ENCODE measurements at regions not wholly inside any gene's neighbourhood (a gene's known extent, or its start where the extent isn't known, plus 50 kb on each side); places are given as distances from the start of the nearest gene placed in this dataset.
"Not testable (repeated sequence)": the region's sequence is repeated elsewhere in the genome, so short reads cannot be mapped to it uniquely, and the experiment has no call there.

DNA sequence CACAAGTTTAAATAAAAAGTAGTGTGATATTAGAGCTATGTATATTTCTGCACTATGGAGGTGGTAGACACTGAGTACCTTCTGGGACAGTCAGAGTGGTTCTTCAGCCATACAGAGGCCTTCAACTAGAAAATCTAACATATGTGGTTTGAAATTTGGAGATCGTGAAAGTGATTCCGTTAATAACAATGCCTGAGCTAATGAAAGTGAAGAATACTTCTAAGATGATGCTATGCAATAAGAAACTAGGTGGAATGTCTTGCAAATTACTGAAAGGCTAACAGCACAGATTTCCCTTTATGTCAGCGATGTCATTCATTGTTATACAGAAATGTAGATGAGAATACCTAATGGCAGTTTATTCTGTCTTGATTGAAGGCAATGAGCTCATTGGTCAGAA, 1984.7 kb upstream of the RAG2 start:
- DNase-seq (ENCODE audit: low read depth, low spot score): no peak

DNA sequence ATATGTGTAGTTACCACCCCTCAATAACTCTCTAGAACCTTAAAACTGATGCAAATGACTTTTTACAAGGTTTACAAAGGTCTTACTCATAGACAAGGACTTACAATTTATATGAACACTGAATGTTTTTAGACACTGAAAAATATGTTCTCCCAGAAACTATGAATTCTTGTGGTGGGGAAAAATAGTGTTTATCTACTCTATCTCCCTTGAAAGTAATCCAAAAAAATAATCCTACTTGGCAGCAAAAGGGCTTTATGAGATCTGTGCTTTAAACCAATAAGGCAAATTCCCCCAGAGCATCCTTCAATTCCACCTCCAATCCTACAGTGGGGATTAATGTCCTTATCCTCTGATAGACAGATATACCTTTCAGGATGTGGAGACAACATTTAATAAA, 1984.1 kb upstream of the RAG2 start:
- no peak for DNase-seq (ENCODE audit: low read depth, low spot score)

DNA sequence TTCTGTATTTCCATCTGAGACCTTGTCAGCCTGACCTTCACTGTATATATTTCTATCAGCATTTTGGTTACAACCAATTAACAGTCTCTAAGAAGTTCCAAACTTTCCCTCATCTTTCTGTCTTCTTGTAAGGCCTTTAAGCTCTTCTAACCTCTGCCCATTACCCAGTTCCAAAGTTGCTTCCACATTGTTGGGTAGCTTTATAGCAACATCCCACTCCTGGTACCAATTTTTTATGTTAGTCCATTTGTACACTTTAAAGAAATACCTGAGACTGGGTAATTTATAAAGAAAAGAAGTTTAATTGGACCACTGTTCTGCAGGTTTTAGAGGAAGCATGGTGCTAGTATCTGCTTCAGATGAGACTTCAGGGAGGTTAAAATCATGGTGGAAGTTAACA, 1979.7 kb upstream of the RAG2 start:
- DNase-seq (ENCODE audit: low read depth, low spot score): no peak

GRCh38 chr11:38562562-38562961, 1964.5 kb upstream of the RAG2 start:
- no peak for DNase-seq (ENCODE audit: low read depth, low spot score)

DNA sequence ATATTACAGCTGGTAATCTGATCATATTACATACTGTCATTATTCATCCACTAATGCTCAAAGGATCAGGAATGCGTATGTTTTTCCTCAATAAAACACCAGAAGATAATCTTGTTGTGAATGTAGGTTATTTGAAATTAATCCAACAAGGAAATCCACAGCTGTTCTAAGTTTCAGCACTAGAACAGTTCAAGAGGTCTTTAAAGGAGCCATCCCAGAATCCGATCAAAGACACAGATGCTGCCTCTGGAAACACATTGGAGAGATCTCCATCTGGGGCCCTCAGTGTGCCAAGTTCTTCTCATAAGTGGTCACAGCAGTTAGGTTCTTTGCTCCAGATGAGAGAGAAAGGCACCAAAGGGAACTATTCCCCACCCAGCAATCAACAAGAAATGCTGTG, 1955.1 kb upstream of the RAG2 start:
- no peak for DNase-seq (ENCODE audit: low read depth, low spot score)

- no peak for DNase-seq (ENCODE audit: low read depth, low spot score)
These were observed 1949.4 kb upstream of the RAG2 start for GRCh38 chr11:38547462-38547861.

GRCh38 chr11:38543986-38544385, 1946.0 kb upstream of the RAG2 start:
- no peak for DNase-seq (ENCODE audit: low read depth, low spot score)

DNA sequence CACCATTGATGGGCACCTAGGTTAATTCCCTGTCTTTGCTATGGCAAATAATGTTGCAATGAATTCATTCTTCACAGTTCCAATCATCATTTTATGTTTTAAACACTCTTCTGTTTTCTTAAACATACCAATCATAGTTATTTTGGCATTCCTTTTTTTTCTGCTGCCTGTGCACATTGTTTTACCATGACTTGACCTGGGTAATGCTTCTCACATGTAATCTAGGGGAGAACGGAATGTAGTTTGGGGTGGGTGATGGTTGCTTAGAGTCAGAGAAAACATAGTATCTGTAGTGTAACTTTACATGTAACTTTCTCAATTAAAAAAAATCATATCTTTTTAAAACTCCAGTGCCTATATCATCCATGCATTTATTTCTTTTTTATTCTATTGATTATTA, 1945.3 kb upstream of the RAG2 start:
- no peak for DNase-seq (ENCODE audit: low read depth, low spot score)

GRCh38 chr11:38538866-38539680, 1941.0 kb upstream of the RAG2 start:
- no peak for DNase-seq (ENCODE audit: low read depth, low spot score)

- DNase-seq (ENCODE audit: low read depth, low spot score): no peak
These were observed 1932.2 kb upstream of the RAG2 start for GRCh38 chr11:38530226-38530625.

DNA sequence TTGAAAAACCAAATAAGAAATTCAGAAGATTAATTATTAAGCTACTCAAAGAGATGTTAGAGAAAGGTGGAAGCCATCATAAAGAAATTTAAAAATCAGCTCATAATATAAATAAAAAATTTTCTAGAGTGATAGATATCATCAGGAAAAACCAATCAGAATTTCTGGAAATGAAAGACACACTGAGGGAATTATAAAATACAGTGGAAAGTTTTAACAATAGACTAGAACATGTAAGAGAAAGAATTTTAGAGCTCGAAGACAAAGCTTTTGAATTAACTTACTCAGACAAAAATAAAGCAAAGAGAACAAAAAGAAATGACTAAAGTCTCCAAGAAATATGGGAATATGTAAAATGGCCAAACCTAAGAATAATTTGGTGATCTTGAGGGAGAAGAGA, 1926.9 kb upstream of the RAG2 start:
- no peak for DNase-seq (ENCODE audit: low read depth, low spot score)

GRCh38 chr11:38517991-38518390, 1920.0 kb upstream of the RAG2 start:
- DNase-seq (ENCODE audit: low read depth, low spot score): no peak

- not testable (repeated sequence) for DNase-seq (ENCODE audit: low read depth, low spot score)
These were observed 1914.8 kb upstream of the RAG2 start for GRCh38 chr11:38512830-38513229.

DNA sequence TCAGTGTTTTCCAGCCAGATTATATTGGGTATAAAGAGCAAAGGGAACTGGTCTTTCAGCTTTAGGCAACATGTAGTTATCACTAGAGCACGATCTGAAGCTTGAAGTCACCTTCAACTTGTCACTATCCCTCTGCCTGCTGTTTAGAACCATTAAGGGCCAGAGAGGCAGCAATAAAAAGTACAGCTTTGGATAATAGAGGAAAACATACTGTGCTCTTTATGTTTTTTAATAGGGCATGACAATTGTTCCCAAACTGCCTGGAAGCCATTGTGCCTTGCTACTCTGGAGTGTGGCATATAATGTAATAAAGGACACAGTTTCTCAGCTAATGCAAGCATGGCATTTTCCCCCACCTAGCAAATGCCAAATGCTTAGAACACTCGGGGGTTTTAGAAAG, 1912.0 kb upstream of the RAG2 start:
- DNase-seq (ENCODE audit: low read depth, low spot score): no peak

- no peak for DNase-seq (ENCODE audit: low read depth, low spot score)
These were observed 1905.8 kb upstream of the RAG2 start for GRCh38 chr11:38503876-38504275.

- DNase-seq (ENCODE audit: low read depth, low spot score): no peak
These were observed 1900.7 kb upstream of the RAG2 start for GRCh38 chr11:38498721-38499120.

DNA sequence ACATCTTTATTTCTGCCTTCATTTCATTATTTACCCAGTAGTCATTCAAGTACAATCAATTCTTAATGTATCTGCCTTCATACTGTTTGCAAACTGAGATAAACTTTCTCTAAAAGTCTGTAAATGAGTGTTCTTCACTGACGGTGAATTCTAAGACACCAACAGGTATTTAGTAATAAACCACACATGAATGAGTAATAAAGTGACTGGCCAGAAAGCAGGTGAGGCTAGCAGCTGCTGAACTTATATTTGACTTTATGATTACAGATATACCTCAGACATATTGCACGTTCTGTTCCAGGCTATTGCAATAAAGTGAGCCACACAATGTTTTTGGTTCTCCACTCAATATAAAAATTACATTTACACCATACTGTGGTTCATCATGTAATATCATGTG, 1894.0 kb upstream of the RAG2 start:
- no peak for DNase-seq (ENCODE audit: low read depth, low spot score)

- no peak for DNase-seq (ENCODE audit: low read depth, low spot score)
These were observed 1883.4 kb upstream of the RAG2 start for GRCh38 chr11:38481391-38481790.

GRCh38 chr11:38476808-38477575, 1879.0 kb upstream of the RAG2 start:
- DNase-seq (ENCODE audit: low read depth, low spot score): no peak

GRCh38 chr11:38461751-38462150, 1863.7 kb upstream of the RAG2 start:
- DNase-seq (ENCODE audit: low read depth, low spot score): no peak

- DNase-seq (ENCODE audit: low read depth, low spot score): peak; percentile 81
These were observed 1862.9 kb upstream of the RAG2 start for GRCh38 chr11:38460896-38461295.

GRCh38 chr11:38460429-38460828, 1862.4 kb upstream of the RAG2 start:
- DNase-seq (ENCODE audit: low read depth, low spot score): no peak

DNA sequence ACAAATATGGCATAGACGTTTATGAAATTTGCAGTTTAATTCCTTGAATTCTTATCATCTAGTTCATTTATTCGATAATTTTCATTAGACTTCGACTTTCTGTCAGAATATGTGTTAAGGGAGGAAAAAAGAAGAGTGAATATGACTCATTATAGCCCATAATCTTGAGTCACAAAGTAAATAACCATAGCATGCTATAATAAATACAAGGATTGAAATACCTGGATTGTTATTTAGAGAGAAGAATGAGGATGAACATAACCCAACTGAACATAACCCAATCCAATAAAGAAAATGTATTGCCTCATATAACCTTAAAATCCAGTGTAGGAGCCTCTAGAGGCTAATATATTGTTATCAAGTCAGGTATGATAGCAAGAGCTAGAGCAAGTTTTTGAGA, 1858.3 kb upstream of the RAG2 start:
- DNase-seq (ENCODE audit: low read depth, low spot score): no peak
